ENCODE measurements at regions not wholly inside any gene's neighbourhood (a gene's known extent, or its start where the extent isn't known, plus 50 kb on each side); places are given as distances from the start of the nearest gene placed in this dataset.

GRCh38 chr3:110767838-110768237, 303.8 kb upstream of the NECTIN3 start:
- no peak overlapping the region for H2AFZ ChIP-seq (ENCODE audit: control insufficient read depth, low read depth, low read length)
- H3K79me2 ChIP-seq (ENCODE audit: control insufficient read depth, insufficient read depth, low read length) = no peaks in the 10 kb centered on the region
- no peak overlapping the region for H3K27ac ChIP-seq (ENCODE audit: control insufficient read depth, insufficient read depth)
- H3K9me3 ChIP-seq (replicated peaks; ENCODE audit: control insufficient read depth, insufficient read depth, low read length) = no peaks in the 10 kb centered on the region
- no peak overlapping the region for H3K4me3 ChIP-seq
- H3K4me2 ChIP-seq (ENCODE audit: control insufficient read depth, insufficient read depth) = no peak overlapping the region
- peak; percentile 47; the same call in 1 of the 2 replicates for TF ChIP-seq JUNB (IDR thresholded peaks at IDR 0.05)
- no peak for TF ChIP-seq BCL3 (IDR thresholded peaks at IDR 0.05; ENCODE audit: borderline replicate concordance, insufficient read depth, low read depth, low read length, poor library complexity, severe bottlenecking)
- TF ChIP-seq REST (IDR thresholded peaks at IDR 0.05; ENCODE audit: low read depth, low read length) = no peak
- TF ChIP-seq ZNF622 (IDR thresholded peaks at IDR 0.05) = no peak
- H3K9ac ChIP-seq (ENCODE audit: control insufficient read depth, insufficient read depth, low read length) = no peak overlapping the region
- in situ Hi-C loops (cut with MboI) = no loop called here
- DNase-seq (ENCODE audit: low read depth, low spot score) (no peak), ATAC-seq (no peak), FAIRE-seq (no peak)
- H4K20me1 ChIP-seq (ENCODE audit: control insufficient read depth, insufficient read depth) = no peaks in the 10 kb centered on the region
- H3K36me3 ChIP-seq (ENCODE audit: control insufficient read depth in 2 of 2, insufficient read depth in 2 of 2, low read length in 1 of 2) = no peaks in the 10 kb centered on the region
- intact Hi-C loops (cut with micrococcal nuclease; ENCODE audit: unreplicated experiment) = no loop called here
- BruUV-seq (replicated peaks) = no TSS peak
- ChIA-PET RAD21 (ENCODE audit: unreplicated experiment) (no interaction called here), CTCF (no interaction called here), SMC1A (ENCODE audit: uncharacterized antibody, unreplicated experiment) (interaction anchor here (1.3 kb wide), 1 partner anchor 11 kb away, joined by 4 read pairs; no protein-coding TSS in a partner anchor), POLR2A (no interaction called here)
- no peaks in the 10 kb centered on the region for H3K4me1 ChIP-seq (ENCODE audit: control insufficient read depth, insufficient read depth, low read length)
- no peaks in the 10 kb centered on the region for H3K27me3 ChIP-seq (replicated peaks in 1 of 2; ENCODE audit: control insufficient read depth in 2 of 2, insufficient read depth in 2 of 2, low read length in 1 of 2)

Measured in GM12878 (cell line).